Activated naive CD4-positive, alpha-beta T cell treated with anti-CD3 and anti-CD28 coated beads, Interleukin-2, amount 10 ng/mL, durations not matched to agents 7 days and 5 days (primary cell): ENCODE measurements at regions not wholly inside any gene's neighbourhood (a gene's known extent, or its start where the extent isn't known, plus 50 kb on each side); places are given as distances from the start of the nearest gene placed in this dataset.
"Not testable (repeated sequence)": the region's sequence is repeated elsewhere in the genome, so short reads cannot be mapped to it uniquely, and the experiment has no call there.

Source experiments
- CTCF ChIA-PET: fragments of 350-600 bp; sonication (Branson Sonifier 250); formaldehyde crosslinking; loops from one replicate; lab custom pipeline; 2021; ENCODE audit warnings: antibody characterized with exemption; lab: Charles Lee
- DNase-seq: peaks from one replicate; pipeline ENCODE4 v3.0.0-alpha.2; 2020
- H3K27ac Mint-ChIP-seq: one replicate; pipeline ENCODE4 v1.8.0; 2021; ENCODE audit warnings: mild to moderate bottlenecking, moderate library complexity, mixed read lengths
- H3K27me3 Mint-ChIP-seq: one replicate; pipeline ENCODE4 v1.8.0; 2021; ENCODE audit warnings: mild to moderate bottlenecking, mixed read lengths
- H3K36me3 Mint-ChIP-seq: one replicate; pipeline ENCODE4 v1.8.0; 2021; ENCODE audit warnings: mixed read lengths
- H3K4me1 Mint-ChIP-seq: one replicate; pipeline ENCODE4 v1.8.0; 2021; ENCODE audit warnings: mixed read lengths
- H3K4me3 Mint-ChIP-seq: one replicate; pipeline ENCODE4 v1.8.0; 2021; ENCODE audit warnings: mild to moderate bottlenecking, moderate library complexity, mixed read lengths
- H3K9me3 Mint-ChIP-seq: one replicate; pipeline ENCODE4 v1.8.0; 2021; ENCODE audit warnings: mixed read lengths

DNA sequence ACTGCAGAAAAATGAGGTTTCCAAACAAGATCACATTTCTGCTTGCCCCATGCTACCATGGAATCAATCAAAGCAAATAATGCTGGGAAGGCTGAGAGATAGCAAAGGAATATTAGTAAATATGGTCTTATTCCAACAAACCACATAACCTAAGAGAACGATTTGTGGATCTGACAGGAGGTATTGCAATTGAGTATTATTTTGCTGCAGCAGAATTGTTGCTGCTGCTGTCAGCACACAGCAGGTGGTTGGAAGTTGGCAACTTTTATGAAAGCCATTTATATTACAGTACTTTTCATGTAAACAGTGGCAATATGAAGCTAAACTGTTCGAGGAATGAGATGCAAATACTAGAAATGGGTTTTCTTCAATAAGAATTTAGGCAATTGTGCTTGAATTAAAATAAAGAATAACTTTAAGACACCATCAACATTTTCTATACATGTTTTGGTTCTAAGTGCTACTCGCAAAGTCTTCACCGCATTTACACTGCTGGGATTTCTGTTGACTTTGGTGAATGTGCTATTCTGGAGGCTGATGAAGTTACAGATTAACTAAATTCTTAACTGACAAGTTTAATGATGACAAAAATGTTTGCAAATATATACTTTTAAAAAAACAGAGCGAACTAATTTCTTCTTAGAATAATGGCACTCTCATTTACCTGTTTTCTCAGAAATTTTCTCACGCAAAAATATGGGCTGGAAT lies 1285.7 kb downstream of the CNTNAP5 start:
- CTCF ChIA-PET: no interaction called here
- DNase-seq: no peak
- H3K4me3 Mint-ChIP-seq: no peak overlapping the region
- peaks cover 8% of the 10 kb centered on the region for H3K9me3 Mint-ChIP-seq
- no peaks in the 10 kb centered on the region for H3K36me3 Mint-ChIP-seq
- no peaks in the 10 kb centered on the region for H3K4me1 Mint-ChIP-seq
- no peak overlapping the region for H3K27ac Mint-ChIP-seq
- H3K27me3 Mint-ChIP-seq: no peaks in the 10 kb centered on the region

DNA sequence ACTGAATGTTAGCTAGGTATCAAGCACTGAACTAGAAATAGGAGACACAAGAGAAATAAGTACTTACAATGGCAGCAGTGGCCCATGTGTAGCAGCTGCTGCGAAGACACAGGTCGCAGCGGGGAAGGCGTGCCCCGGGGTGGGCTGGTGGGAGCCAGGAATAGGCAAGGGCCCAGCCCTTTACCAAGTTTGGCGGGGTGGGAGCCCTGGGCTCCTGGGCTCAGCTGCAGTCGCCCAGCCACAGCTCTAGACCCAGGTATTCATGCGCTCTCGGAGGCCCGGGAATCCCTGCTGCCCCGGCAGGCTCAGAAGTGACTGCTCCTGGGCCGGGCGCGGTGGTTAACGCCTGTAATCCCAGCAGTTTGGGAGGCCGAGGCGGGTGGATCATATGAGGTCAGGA lies 1287.3 kb downstream of the CNTNAP5 start:
- DNase-seq: no peak
- Mint-ChIP-seq H3K27ac (no peak overlapping the region), H3K4me1 (no peaks in the 10 kb centered on the region), H3K36me3 (no peaks in the 10 kb centered on the region), H3K27me3 (no peaks in the 10 kb centered on the region), H3K4me3 (no peak overlapping the region), H3K9me3 (peaks cover 8% of the 10 kb centered on the region)
- CTCF ChIA-PET: interaction anchor here (0.7 kb wide), 1 partner anchor 1496 kb away, joined by 3 read pairs; no protein-coding TSS in a partner anchor

DNA sequence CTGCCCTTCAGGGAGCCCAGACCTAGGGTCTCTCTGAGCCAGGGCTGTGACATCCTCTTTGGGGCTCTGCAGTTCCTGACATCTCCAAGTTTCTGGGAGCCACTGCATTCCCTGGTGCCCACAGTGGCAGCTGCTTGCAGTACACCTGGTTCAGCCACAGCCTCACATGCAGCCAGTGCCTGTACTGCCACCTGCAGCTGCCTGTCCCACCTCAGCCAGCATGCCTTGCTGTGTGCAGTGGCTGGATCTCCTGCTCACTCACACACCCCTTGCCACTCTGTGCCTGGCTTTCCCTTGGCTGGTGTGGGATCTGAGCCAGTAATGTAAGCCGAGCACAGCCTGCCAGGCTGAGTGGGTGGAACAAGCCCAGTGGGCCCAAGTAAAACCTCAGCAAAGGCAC lies 1288.7 kb downstream of the CNTNAP5 start:
- no peak overlapping the region for H3K27ac Mint-ChIP-seq
- no peaks in the 10 kb centered on the region for H3K27me3 Mint-ChIP-seq
- CTCF ChIA-PET: no interaction called here
- H3K36me3 Mint-ChIP-seq: no peaks in the 10 kb centered on the region
- no peaks in the 10 kb centered on the region for H3K4me1 Mint-ChIP-seq
- no peak for DNase-seq
- H3K4me3 Mint-ChIP-seq: no peak overlapping the region
- H3K9me3 Mint-ChIP-seq: peaks cover 8% of the 10 kb centered on the region

DNA sequence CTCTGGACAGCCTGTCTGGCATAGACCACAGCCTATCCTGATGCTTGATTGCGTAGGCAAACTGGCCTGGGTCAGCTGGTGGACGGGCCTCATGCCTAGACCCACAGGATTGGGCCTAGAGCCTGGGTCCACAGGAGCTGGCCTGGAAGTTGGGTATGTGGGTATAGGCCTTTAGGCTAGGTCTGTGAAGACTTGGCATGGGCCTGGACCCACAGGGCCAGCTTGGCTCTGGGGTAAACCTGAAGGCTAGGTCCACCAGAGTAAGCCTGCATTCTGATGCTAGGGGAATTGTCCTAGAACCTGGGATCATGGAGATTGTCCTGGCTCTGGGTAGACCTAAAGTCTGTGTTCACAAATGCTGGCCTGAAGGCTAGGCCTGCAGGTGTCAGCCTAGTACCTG lies 1293.7 kb downstream of the CNTNAP5 start:
- Mint-ChIP-seq H3K4me3 (no peak overlapping the region), H3K36me3 (no peaks in the 10 kb centered on the region), H3K9me3 (no peaks in the 10 kb centered on the region), H3K27me3 (no peaks in the 10 kb centered on the region), H3K4me1 (no peaks in the 10 kb centered on the region), H3K27ac (no peak overlapping the region)
- CTCF ChIA-PET: no interaction called here
- DNase-seq: no peak

DNA sequence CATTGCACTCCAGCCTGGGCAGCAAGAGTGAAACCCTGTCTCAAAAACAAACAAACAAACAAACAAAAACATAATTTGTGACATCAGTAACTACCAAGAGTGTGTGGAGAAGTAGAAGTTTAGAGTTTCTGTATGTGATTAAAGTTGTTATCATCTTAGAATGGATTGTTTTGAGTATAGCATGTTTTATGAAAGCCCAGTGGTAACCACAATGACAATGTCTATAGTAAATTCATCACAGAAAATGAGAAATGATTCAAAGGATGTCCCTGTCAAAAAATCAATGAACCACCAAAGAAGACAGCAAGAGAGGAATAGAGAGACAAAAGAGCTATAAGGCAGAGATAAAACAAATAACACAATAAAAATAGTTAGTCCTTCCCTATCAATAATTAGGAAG lies 1299.2 kb downstream of the CNTNAP5 start:
- no peak for DNase-seq
- no peaks in the 10 kb centered on the region for H3K27me3 Mint-ChIP-seq
- CTCF ChIA-PET: no interaction called here

DNA sequence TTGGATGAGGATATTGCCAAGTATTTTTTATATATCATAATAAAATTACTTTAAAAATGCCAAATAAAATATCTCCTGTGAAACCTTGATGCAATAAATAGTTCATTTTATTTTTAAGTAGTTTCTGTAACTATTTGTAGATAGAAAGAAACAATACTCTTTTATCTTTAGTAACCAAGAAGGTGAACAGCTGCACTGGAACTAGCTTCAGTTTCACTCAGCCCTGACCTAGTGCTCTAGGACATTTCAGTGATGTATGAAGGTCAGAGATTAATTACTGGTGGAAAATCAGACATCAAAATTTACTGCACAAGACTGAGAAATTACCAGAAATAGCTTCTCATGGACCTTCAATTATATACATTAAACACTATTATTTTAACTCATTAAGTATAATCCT lies 1305.0 kb downstream of the CNTNAP5 start:
- H3K36me3 Mint-ChIP-seq: no peaks in the 10 kb centered on the region
- CTCF ChIA-PET: no interaction called here

More for the DNA sequence above, 1299.2 kb downstream of the CNTNAP5 start:
- Mint-ChIP-seq H3K36me3 (no peaks in the 10 kb centered on the region), H3K9me3 (peaks cover 3% of the 10 kb centered on the region), H3K27ac (no peak overlapping the region), H3K4me3 (no peak overlapping the region), H3K4me1 (no peaks in the 10 kb centered on the region)

DNA sequence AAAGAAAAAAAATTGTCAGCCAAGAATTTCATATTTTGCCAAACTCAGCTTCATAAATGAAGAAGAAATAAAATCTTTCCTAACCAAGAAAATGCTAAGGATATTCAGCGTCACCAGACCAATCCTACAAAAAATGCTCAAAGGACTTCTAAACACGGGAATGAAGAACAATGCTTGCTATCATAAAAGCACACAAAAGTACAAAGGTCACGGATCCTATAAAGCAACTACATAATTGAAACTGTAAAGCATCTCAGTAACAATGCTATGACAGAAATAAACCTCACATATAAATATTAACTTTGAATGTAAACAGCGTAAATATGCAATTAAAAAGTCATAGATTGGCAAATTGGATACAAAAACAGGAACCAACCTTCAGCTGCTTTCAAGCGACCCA lies 1314.6 kb upstream of the GYPC start:
- Mint-ChIP-seq H3K27me3 (no peaks in the 10 kb centered on the region), H3K9me3 (peaks cover 2% of the 10 kb centered on the region), H3K4me3 (no peak overlapping the region), H3K36me3 (no peaks in the 10 kb centered on the region), H3K4me1 (no peaks in the 10 kb centered on the region), H3K27ac (no peak overlapping the region)
- CTCF ChIA-PET: no interaction called here
- DNase-seq: no peak

More for the DNA sequence above, 1305.0 kb downstream of the CNTNAP5 start:
- H3K4me1 Mint-ChIP-seq: no peaks in the 10 kb centered on the region
- no peak overlapping the region for H3K4me3 Mint-ChIP-seq
- peaks cover 8% of the 10 kb centered on the region for H3K9me3 Mint-ChIP-seq
- no peak for DNase-seq
- H3K27ac Mint-ChIP-seq: no peak overlapping the region
- H3K27me3 Mint-ChIP-seq: no peaks in the 10 kb centered on the region

DNA sequence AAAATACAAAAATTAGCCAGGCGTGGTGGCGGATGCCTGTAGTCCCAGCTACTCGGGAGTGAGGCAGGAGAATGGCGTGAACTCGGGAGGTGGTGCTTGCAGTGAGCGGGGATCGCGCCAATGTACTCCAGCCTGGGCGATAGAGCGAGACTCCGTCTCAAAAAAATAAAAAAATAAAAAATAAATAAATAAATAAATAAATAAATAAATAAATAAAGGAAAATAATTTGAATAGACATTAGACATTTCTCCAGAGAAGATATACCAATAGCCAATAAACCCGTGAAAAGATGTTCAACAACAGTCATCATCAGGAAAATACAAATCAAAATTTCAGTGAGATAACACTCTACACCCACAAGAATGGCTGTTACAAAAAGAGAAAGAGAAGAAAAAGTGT lies 1302.4 kb upstream of the GYPC start:
- H3K36me3 Mint-ChIP-seq, DNase-seq, H3K9me3 Mint-ChIP-seq, H3K4me3 Mint-ChIP-seq, H3K27me3 Mint-ChIP-seq, CTCF ChIA-PET, H3K27ac Mint-ChIP-seq, H3K4me1 Mint-ChIP-seq: not testable (repeated sequence)

DNA sequence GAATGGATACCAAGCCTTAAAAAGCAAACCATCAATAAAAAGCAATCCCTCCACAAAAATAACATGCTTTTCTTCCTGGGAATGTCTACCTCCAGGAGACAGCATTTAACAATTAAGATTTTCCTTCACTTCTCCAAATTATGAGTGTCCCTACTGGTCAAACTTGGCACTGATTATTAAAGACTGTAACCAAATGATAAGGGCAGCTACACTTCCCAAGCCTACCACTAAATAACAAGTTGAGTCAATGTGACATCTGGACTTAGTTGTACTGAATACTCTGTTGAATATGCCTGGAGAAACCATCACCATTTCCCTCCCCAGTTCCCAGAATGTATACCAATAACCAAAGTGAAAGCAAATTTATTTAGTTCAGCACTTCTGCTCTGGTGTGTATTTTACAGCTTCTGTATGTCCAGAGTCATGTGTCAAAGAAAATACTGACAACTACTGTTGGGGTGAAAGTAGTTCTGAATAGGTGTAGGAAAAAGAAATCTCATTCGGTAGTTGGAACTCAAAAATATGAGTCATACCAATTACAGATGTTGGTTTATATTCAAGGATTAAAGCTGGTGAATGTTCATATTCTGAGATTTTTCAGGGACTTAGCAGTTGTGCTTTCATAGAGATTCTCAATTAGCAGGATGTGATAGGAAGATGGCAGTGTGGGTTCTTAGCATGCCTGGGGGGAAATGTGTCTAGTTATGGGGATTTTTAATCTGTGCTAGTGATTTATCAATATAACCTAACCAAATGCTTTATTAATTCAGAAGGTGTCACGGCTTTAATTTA lies 1291.6 kb upstream of the GYPC start:
- Mint-ChIP-seq H3K27me3 (no peaks in the 10 kb centered on the region), H3K27ac (no peak overlapping the region), H3K36me3 (no peaks in the 10 kb centered on the region), H3K9me3 (peaks cover 10% of the 10 kb centered on the region), H3K4me3 (no peak overlapping the region), H3K4me1 (no peaks in the 10 kb centered on the region)
- DNase-seq: no peak
- CTCF ChIA-PET: no interaction called here

DNA sequence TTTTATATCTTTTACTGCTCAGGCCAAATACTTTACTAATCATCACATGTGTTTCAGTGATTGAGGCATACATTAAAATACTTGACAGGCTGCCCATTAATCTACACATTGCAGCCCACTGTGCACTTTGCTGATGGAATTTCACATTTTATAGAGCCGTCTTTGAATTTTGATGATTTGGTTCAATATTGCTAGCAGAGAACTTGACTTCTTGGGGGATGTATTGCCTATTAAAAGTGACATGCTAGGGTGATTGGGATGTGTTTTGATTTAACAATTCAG lies 1291.0 kb upstream of the GYPC start:
- Mint-ChIP-seq H3K9me3 (peaks cover 10% of the 10 kb centered on the region), H3K36me3 (no peaks in the 10 kb centered on the region), H3K27ac (no peak overlapping the region), H3K4me3 (no peak overlapping the region), H3K4me1 (no peaks in the 10 kb centered on the region), H3K27me3 (no peaks in the 10 kb centered on the region)
- DNase-seq: no peak
- CTCF ChIA-PET: no interaction called here

DNA sequence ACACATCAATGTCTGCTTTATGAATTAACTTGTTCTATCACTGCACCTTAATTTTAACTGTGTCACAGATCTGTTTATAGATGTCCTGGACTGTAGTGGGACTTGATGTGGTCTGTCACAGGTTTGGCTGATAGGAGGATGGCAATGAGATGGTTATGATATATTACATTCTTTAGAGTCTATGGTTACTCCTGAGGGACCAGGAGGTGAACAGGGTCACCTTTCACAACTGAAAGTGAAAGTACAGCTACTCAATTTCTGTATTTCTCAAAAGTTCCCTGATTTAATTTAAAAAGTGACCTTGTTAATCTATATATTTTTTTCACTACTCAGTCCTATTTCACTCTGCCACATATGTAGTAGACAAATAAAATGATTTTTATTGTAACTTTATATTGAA lies 1284.1 kb upstream of the GYPC start:
- no peak for DNase-seq
- peaks cover 9% of the 10 kb centered on the region for H3K9me3 Mint-ChIP-seq
- no peaks in the 10 kb centered on the region for H3K27me3 Mint-ChIP-seq
- H3K36me3 Mint-ChIP-seq: no peaks in the 10 kb centered on the region
- CTCF ChIA-PET: no interaction called here
- no peaks in the 10 kb centered on the region for H3K4me1 Mint-ChIP-seq
- no peak overlapping the region for H3K27ac Mint-ChIP-seq
- H3K4me3 Mint-ChIP-seq: no peak overlapping the region

DNA sequence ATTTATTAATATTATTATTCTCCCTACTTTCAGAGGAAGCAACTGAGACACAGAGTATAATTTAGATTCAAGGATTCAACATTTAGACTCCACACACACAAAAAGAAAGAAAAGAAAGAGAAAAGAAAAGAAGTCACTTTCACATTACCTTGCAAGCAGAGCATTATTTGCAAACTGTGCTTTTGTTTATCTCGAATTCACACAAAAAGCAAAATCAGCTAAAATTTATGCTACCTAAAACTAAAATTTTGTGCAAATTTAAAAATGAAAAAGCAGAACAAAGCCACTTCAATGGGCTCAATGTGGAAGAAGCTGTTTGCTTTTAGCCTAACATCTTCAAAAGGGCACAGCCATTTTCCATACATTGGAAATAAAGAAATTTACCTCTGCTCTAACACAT lies 1282.7 kb upstream of the GYPC start:
- peaks cover 12% of the 10 kb centered on the region for H3K9me3 Mint-ChIP-seq
- H3K27ac Mint-ChIP-seq: no peak overlapping the region
- no peaks in the 10 kb centered on the region for H3K27me3 Mint-ChIP-seq
- H3K4me3 Mint-ChIP-seq: no peak overlapping the region
- H3K36me3 Mint-ChIP-seq: no peaks in the 10 kb centered on the region
- no peaks in the 10 kb centered on the region for H3K4me1 Mint-ChIP-seq
- no peak for DNase-seq
- CTCF ChIA-PET: no interaction called here

DNA sequence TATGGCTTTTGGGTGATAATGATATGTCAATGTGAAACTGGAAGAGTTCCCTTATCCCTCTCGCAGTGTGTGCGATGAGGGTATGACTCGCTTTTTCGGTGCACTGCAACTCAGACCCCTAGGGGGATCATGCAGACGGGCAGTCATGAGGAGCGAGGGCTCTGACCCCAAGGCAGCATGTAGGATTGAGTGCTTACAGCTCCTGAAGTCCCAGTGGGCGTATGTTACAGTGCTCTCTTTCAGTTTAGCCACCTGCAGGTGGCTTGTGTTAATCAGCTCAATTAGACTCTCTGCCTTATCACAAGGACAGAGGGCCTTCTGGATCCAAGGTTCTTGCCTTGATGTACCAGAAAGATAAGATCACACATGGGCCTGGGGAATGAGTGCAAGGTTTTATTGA lies 1269.9 kb upstream of the GYPC start:
- CTCF ChIA-PET: no interaction called here
- no peaks in the 10 kb centered on the region for H3K36me3 Mint-ChIP-seq
- no peaks in the 10 kb centered on the region for H3K4me1 Mint-ChIP-seq
- DNase-seq: no peak
- no peak overlapping the region for H3K4me3 Mint-ChIP-seq
- H3K27ac Mint-ChIP-seq: no peak overlapping the region
- H3K9me3 Mint-ChIP-seq: peaks cover 4% of the 10 kb centered on the region
- no peaks in the 10 kb centered on the region for H3K27me3 Mint-ChIP-seq

DNA sequence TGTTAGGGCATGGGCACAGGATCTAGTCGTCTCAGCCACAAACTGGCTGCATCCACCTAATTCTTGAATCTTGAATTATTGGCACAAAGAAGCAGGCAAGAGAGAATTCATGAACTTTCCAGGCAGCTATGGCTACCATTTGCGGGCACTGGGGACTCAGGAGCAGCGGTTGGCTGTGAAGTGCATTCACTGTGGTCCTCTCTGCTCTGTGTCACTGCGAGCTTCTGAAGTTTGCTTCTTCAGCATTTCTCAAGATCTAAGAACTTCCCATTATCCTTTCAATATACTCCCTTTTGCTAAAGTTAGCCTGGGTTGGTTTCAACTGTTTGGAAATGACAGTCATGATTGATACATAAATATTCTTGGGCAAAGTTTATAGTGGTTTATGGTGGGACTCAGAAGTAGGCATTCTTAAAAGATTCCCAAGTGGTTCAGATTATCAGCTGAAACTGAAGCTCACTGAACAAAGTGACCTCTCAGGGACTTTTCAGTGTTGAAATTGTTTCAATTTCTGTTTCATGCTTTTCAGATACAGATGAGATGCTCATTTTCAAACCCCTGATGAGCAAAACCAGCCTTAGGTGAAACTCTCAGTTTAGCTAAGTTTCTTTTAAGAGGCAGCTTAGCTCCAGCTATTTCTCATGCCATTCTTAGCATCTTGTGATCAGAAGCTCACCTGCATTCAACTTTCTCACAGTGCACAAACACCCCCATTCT lies 1258.3 kb upstream of the GYPC start:
- CTCF ChIA-PET: no interaction called here
- no peaks in the 10 kb centered on the region for H3K36me3 Mint-ChIP-seq
- peaks cover 5% of the 10 kb centered on the region for H3K9me3 Mint-ChIP-seq
- no peak overlapping the region for H3K4me3 Mint-ChIP-seq
- H3K27me3 Mint-ChIP-seq: no peaks in the 10 kb centered on the region
- no peaks in the 10 kb centered on the region for H3K4me1 Mint-ChIP-seq
- DNase-seq: no peak
- no peak overlapping the region for H3K27ac Mint-ChIP-seq
